ENCODE measurements at regions not wholly inside any gene's neighbourhood (a gene's known extent, or its start where the extent isn't known, plus 50 kb on each side); places are given as distances from the start of the nearest gene placed in this dataset.

- ChIA-PET POLR2A (no interaction called here), CTCF (no interaction called here)
- TF ChIP-seq MAFK (IDR thresholded peaks at IDR 0.05; ENCODE audit: partially characterized antibody) (no peak), RAD21 (conservative IDR thresholded peaks at IDR 0.05 in 1 of 2, IDR thresholded peaks at IDR 0.05 in 1 of 2) (peak in 1 of 2 experiments; percentile 28; a peak in 2 of 5 replicates), CTCF (IDR thresholded peaks at IDR 0.05) (peak; percentile 17; the same call in 1 of the 3 replicates), EHF (CRISPR knock-in tag; IDR thresholded peaks at IDR 0.05) (no peak)
- Histone ChIP-seq H3K4me3 (no peak overlapping the region), H3K27ac (no peak overlapping the region), H3K4me1 (no peaks in the 10 kb centered on the region), H3K4me2 (no peak overlapping the region), H3K9me3 (no peaks in the 10 kb centered on the region)
- no peak for DNase-seq (ENCODE audit: low read depth in 1 of 2, low spot score in 1 of 2)
- ATAC-seq: no peak
- FAIRE-seq: no peak
- WGBS (ENCODE audit: missing lambda C conversion rate): 4% methylated on average over 3 of the region's 3 CpGs
These were observed 74.0 kb upstream of the DEPDC1 start for GRCh38 chr1:68570871-68571270.

- no peak for FAIRE-seq
- CTCF ChIA-PET: no interaction called here
- WGBS (ENCODE audit: missing lambda C conversion rate): 0% methylated on average over 1 of the region's 1 CpG
- H3K4me3 ChIP-seq: no peak overlapping the region
- no peak for TF ChIP-seq MYC (IDR thresholded peaks at IDR 0.05; ENCODE audit: borderline replicate concordance, low read length)
- TF ChIP-seq, protein P1, sequence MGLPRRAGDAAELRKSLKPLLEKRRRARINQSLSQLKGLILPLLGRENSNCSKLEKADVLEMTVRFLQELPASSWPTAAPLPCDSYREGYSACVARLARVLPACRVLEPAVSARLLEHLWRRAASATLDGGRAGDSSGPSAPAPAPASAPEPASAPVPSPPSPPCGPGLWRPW (IDR thresholded peaks at IDR 0.05): no peak
- no peak for TF ChIP-seq CBX2 (IDR thresholded peaks at IDR 0.05; ENCODE audit: borderline replicate concordance, low read depth)
- no peak for TF ChIP-seq ESRRA (IDR thresholded peaks at IDR 0.05; ENCODE audit: borderline replicate concordance, low read length)
- no peak for TF ChIP-seq NR3C1 (IDR thresholded peaks at IDR 0.05)
- TF ChIP-seq HOXB13 (CRISPR knock-in tag; IDR thresholded peaks at IDR 0.05; ENCODE audit: low read depth): no peak
- POLR2A ChIA-PET: no interaction called here
- no peak for DNase-seq (ENCODE audit: low read depth in 1 of 2, low spot score in 1 of 2)
- ATAC-seq: no peak
- H3K4me2 ChIP-seq: no peak overlapping the region
- no peaks in the 10 kb centered on the region for H3K4me1 ChIP-seq
- H3K27ac ChIP-seq: no peak overlapping the region
- no peaks in the 10 kb centered on the region for H3K9me3 ChIP-seq
These were observed 74.8 kb upstream of the DEPDC1 start for GRCh38 chr1:68571454-68572235.

- Histone ChIP-seq H3K27ac (no peak overlapping the region), H3K9me3 (no peaks in the 10 kb centered on the region), H3K4me3 (no peak overlapping the region), H3K4me2 (no peak overlapping the region), H3K4me1 (no peaks in the 10 kb centered on the region)
- ChIA-PET CTCF (no interaction called here), POLR2A (no interaction called here)
- ATAC-seq (no peak), DNase-seq (ENCODE audit: low read depth in 1 of 2, low spot score in 1 of 2) (no peak), FAIRE-seq (no peak)
- WGBS (ENCODE audit: missing lambda C conversion rate): 6% methylated on average over 2 of the region's 2 CpGs
- TF ChIP-seq NR3C1 (IDR thresholded peaks at IDR 0.05) (no peak), RFX5 (IDR thresholded peaks at IDR 0.05) (no peak), CHD4 (IDR thresholded peaks at IDR 0.05; ENCODE audit: borderline replicate concordance) (no peak), MAZ (IDR thresholded peaks at IDR 0.05; ENCODE audit: borderline replicate concordance, low read depth, low read length) (no peak), ZNF302 (CRISPR knock-in tag; IDR thresholded peaks at IDR 0.05) (no peak), RCOR1 (IDR thresholded peaks at IDR 0.05; ENCODE audit: low read depth, low read length) (no peak), KDM1A (IDR thresholded peaks at IDR 0.05; ENCODE audit: low read depth) (no peak), HOXB5 (CRISPR knock-in tag; IDR thresholded peaks at IDR 0.05) (no peak), EHMT2 (IDR thresholded peaks at IDR 0.05; ENCODE audit: low read depth) (no peak), SREBF2 (IDR thresholded peaks at IDR 0.05) (no peak), BHLHE40 (IDR thresholded peaks at IDR 0.05; ENCODE audit: low read depth, low read length) (no peak), HOXB13 (CRISPR knock-in tag; IDR thresholded peaks at IDR 0.05; ENCODE audit: low read depth) (no peak), TP53 (CRISPR knock-in tag; IDR thresholded peaks at IDR 0.05) (no peak)
- TF ChIP-seq, protein P1 (IDR thresholded peaks at IDR 0.05): no peak
These were observed 88.5 kb upstream of the DEPDC1 start for GRCh38 chr1:68585351-68585750.

Measured in A549 (cell line).